GM12878 (cell line): ENCODE measurements at regions not wholly inside any gene's neighbourhood (a gene's known extent, or its start where the extent isn't known, plus 50 kb on each side); places are given as distances from the start of the nearest gene placed in this dataset.

ENCODE experiments used
- BACH1 ChIP-seq: fragments of 450-650 bp; IDR thresholded peaks from 2 replicates; pipeline ENCODE4 v1.6.1; 2017; ENCODE audit warnings: mild to moderate bottlenecking, borderline replicate concordance
- BHLHE40 ChIP-seq, 2 experiments: fragments of 450-650 bp in 1 of 2; IDR thresholded peaks; 2 replicates each; pipeline ENCODE4 v1.6.1; 2011 to 2017; ENCODE audit warnings: low read depth in 2 of 2, borderline replicate concordance in 1 of 2, improper control_type of control experiment in 1 of 2, low read length in 1 of 2, mild to moderate bottlenecking in 1 of 2
- CHD1 ChIP-seq: IDR thresholded peaks from 2 replicates; pipeline ENCODE4 v1.6.1; 2012; ENCODE audit warnings: low read depth, low read length, improper control_type of control experiment
- CUX1 ChIP-seq: IDR thresholded peaks from 2 replicates; pipeline ENCODE4 v1.6.1; 2012; ENCODE audit warnings: improper control_type of control experiment, low read depth, low read length; ENCODE audit not compliant: insufficient replicate concordance
- DPF2 ChIP-seq: fragments of 450-650 bp; IDR thresholded peaks from 2 replicates; pipeline ENCODE4 v1.6.1; 2017; ENCODE audit warnings: mild to moderate bottlenecking
- EP300 ChIP-seq, 2 experiments: fragments of 150-350 bp in 1 of 2; IDR thresholded peaks; 2 replicates each; pipeline ENCODE4 v1.6.1; 2011 to 2012; ENCODE audit warnings: low read depth in 2 of 2, low read length in 2 of 2, borderline replicate concordance in 1 of 2, improper control_type of control experiment in 1 of 2, inconsistent platforms in 1 of 2; ENCODE audit not compliant: control insufficient read depth in 1 of 2
- MTA3 ChIP-seq: IDR thresholded peaks from 2 replicates; pipeline ENCODE4 v1.6.1; 2012; ENCODE audit warnings: low read length, inconsistent platforms, borderline replicate concordance
- MYB ChIP-seq: fragments of 150-350 bp; IDR thresholded peaks from 2 replicates; pipeline ENCODE4 v1.6.1; 2014; ENCODE audit warnings: mild to moderate bottlenecking, low read depth, low read length, borderline replicate concordance
- POLR2AphosphoS2 ChIP-seq: IDR thresholded peaks from 2 replicates; pipeline ENCODE4 v1.6.1; 2011; ENCODE audit warnings: low read depth, mild to moderate bottlenecking, low read length, improper control_type of control experiment, moderate library complexity
- SMARCA5 ChIP-seq: fragments of 450-650 bp; IDR thresholded peaks from 2 replicates; pipeline ENCODE4 v1.6.1; 2017; ENCODE audit warnings: mild to moderate bottlenecking

GRCh38 chr20:5470458-5470857 lies 140.3 kb downstream of the GPCPD1 start (continued):
- TF ChIP-seq BHLHE40 (IDR thresholded peaks at IDR 0.05; ENCODE audit: borderline replicate concordance in 1 of 2, low read depth in 2 of 2, low read length in 1 of 2) (no peak), BACH1 (no peak), CHD1 (no peak), DPF2 (no peak), SMARCA5 (no peak), CUX1 (no peak), POLR2AphosphoS2 (no peak), MTA3 (no peak), EP300 (IDR thresholded peaks at IDR 0.05; ENCODE audit: borderline replicate concordance in 1 of 2, control insufficient read depth in 1 of 2, low read depth in 2 of 2, low read length in 2 of 2) (no peak), MYB (no peak)
